ENCODE measurements at regions not wholly inside any gene's neighbourhood (a gene's known extent, or its start where the extent isn't known, plus 50 kb on each side); places are given as distances from the start of the nearest gene placed in this dataset.

DNA sequence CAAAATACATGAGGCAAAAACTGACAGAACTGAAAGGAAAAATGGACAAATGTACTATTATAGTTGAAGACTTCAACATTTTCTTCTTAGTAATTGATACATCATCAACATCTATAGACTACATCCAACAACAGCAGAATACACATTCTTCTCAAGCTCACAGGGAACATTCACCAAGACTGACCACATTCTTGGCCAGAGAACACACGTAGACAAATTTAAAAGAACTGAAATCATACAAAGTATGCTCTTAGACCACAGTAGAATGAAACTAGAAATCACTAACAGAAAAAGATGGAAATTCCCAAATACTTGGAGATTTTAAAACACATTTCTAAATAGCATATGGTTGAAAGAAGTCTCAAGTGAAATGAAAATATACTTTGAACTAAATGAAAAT is 55.1 kb upstream of the NSMCE3 start:
- no peak for DNase-seq (ENCODE audit: low spot score)
- Mint-ChIP-seq H3K4me1 (peaks cover 10% of the 10 kb centered on the region), H3K27ac (no peak overlapping the region)

DNA sequence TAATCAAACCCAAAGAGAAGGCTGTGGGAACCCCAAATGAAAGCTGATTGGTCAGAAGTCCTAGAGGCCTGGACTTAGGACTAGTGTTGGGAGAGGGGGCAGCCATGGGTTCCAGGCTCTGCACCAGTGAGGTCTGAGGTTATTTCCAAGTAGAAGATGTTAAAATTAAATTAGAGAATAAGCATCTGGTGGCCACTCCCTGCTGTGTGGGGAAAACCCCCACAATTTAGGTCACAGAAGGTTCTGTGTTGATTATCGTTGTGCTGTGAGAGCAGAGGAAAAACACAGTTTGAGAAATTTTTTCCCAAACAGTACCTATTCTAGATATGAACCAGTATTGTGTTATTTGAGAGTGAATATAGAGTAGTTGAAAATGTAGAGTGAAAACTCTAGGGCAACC is 53.9 kb upstream of the NSMCE3 start:
- Histone ChIP-seq H3F3A (ENCODE audit: low read depth) (no peaks in the 10 kb centered on the region), H4K20me1 (ENCODE audit: low read depth) (no peaks in the 10 kb centered on the region), H3K4me3 (no peak overlapping the region), H3K27ac (no peak overlapping the region), H3K4me2 (no peak overlapping the region), H3K9ac (no peak overlapping the region), H3K9me3 (ENCODE audit: low read depth) (no peaks in the 10 kb centered on the region), H3K27me3 (no peaks in the 10 kb centered on the region), H3K79me2 (ENCODE audit: low read depth) (no peaks in the 10 kb centered on the region), H3K4me1 (peaks cover 16% of the 10 kb centered on the region), H2AFZ (replicated peaks) (no peak overlapping the region), H3K36me3 (no peaks in the 10 kb centered on the region)
- Mint-ChIP-seq H3K36me3 (peaks cover 2% of the 10 kb centered on the region), H3K27me3 (ENCODE audit: insufficient read depth, low read depth) (no peaks in the 10 kb centered on the region), H3K4me3 (no peak overlapping the region), H3K4me1 (peaks cover 10% of the 10 kb centered on the region), H3K9me3 (peaks cover 22% of the 10 kb centered on the region), H3K27ac (no peak overlapping the region)
- TF ChIP-seq EZH2phosphoT487 (IDR thresholded peaks at IDR 0.05) (no peak), EZH2 (IDR thresholded peaks at IDR 0.05) (no peak)
- TF ChIP-seq, protein P1, sequence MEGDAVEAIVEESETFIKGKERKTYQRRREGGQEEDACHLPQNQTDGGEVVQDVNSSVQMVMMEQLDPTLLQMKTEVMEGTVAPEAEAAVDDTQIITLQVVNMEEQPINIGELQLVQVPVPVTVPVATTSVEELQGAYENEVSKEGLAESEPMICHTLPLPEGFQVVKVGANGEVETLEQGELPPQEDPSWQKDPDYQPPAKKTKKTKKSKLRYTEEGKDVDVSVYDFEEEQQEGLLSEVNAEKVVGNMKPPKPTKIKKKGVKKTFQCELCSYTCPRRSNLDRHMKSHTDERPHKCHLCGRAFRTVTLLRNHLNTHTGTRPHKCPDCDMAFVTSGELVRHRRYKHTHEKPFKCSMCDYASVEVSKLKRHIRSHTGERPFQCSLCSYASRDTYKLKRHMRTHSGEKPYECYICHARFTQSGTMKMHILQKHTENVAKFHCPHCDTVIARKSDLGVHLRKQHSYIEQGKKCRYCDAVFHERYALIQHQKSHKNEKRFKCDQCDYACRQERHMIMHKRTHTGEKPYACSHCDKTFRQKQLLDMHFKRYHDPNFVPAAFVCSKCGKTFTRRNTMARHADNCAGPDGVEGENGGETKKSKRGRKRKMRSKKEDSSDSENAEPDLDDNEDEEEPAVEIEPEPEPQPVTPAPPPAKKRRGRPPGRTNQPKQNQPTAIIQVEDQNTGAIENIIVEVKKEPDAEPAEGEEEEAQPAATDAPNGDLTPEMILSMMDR (IDR thresholded peaks at IDR 0.05), result no peak
- DNase-seq (ENCODE audit: low spot score), result no peak

More for the DNA sequence above, 55.1 kb upstream of the NSMCE3 start:
- Histone ChIP-seq H3K9me3 (ENCODE audit: low read depth) (no peaks in the 10 kb centered on the region), H3K79me2 (ENCODE audit: low read depth) (no peaks in the 10 kb centered on the region), H3K27me3 (no peaks in the 10 kb centered on the region), H3K27ac (no peak overlapping the region), H3F3A (ENCODE audit: low read depth) (no peaks in the 10 kb centered on the region), H3K4me2 (no peak overlapping the region), H3K9ac (no peak overlapping the region), H2AFZ (replicated peaks) (no peak overlapping the region), H3K36me3 (no peaks in the 10 kb centered on the region), H4K20me1 (ENCODE audit: low read depth) (no peaks in the 10 kb centered on the region), H3K4me3 (no peak overlapping the region), H3K4me1 (peaks cover 16% of the 10 kb centered on the region)
- Mint-ChIP-seq H3K36me3 (peaks cover 2% of the 10 kb centered on the region), H3K4me3 (no peak overlapping the region), H3K27me3 (ENCODE audit: insufficient read depth, low read depth) (no peaks in the 10 kb centered on the region), H3K9me3 (peaks cover 22% of the 10 kb centered on the region)
- TF ChIP-seq EZH2 (IDR thresholded peaks at IDR 0.05) (no peak), EZH2phosphoT487 (IDR thresholded peaks at IDR 0.05) (no peak)
- TF ChIP-seq, protein P1 (IDR thresholded peaks at IDR 0.05), result no peak

DNA sequence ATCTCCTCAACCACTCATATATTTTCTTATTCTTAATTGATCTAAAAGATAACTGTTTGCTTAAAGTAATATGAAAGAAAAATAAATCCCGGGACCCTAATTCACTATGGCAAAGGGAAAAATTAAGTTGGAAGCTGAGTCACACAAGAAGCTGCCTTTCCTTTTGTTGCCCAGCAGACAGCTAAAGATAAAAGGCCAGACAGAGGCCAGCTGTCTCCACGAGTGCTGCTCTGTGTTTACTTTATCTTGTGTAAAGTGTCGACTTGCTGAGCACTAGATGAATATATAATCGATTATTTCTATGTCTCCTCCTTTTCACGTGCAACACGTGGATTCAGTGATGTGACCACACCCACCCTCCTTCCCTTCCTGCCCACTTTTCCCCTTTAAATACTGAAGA is 52.8 kb upstream of the NSMCE3 start:
- no peaks in the 10 kb centered on the region for H3K27me3 ChIP-seq
- H3K79me2 ChIP-seq (ENCODE audit: low read depth), result no peaks in the 10 kb centered on the region
- peaks cover 22% of the 10 kb centered on the region for H3K9me3 Mint-ChIP-seq
- H3F3A ChIP-seq (ENCODE audit: low read depth), result no peaks in the 10 kb centered on the region
- no peak overlapping the region for H3K9ac ChIP-seq
- H4K20me1 ChIP-seq (ENCODE audit: low read depth), result no peaks in the 10 kb centered on the region
- no peak overlapping the region for H2AFZ ChIP-seq (replicated peaks)
- no peak overlapping the region for H3K4me3 Mint-ChIP-seq
- H3K9me3 ChIP-seq (ENCODE audit: low read depth), result no peaks in the 10 kb centered on the region
- H3K36me3 ChIP-seq, result no peaks in the 10 kb centered on the region
- TF ChIP-seq, protein P1 (IDR thresholded peaks at IDR 0.05), result no peak
- TF ChIP-seq EZH2phosphoT487 (IDR thresholded peaks at IDR 0.05) (no peak), EZH2 (IDR thresholded peaks at IDR 0.05) (no peak)
- no peak overlapping the region for H3K27ac ChIP-seq
- peak; percentile 30 for DNase-seq (ENCODE audit: low spot score)
- peaks cover 10% of the 10 kb centered on the region for H3K4me1 Mint-ChIP-seq
- H3K27ac Mint-ChIP-seq, result no peak overlapping the region
- peaks cover 16% of the 10 kb centered on the region for H3K4me1 ChIP-seq
- no peak overlapping the region for H3K4me3 ChIP-seq
- H3K27me3 Mint-ChIP-seq (ENCODE audit: insufficient read depth, low read depth), result no peaks in the 10 kb centered on the region
- peak overlapping the region; percentile 17 for H3K4me2 ChIP-seq
- peaks cover 2% of the 10 kb centered on the region for H3K36me3 Mint-ChIP-seq
